ENCODE measurements at regions not wholly inside any gene's neighbourhood (a gene's known extent, or its start where the extent isn't known, plus 50 kb on each side); places are given as distances from the start of the nearest gene placed in this dataset.
"Not testable (repeated sequence)": the region's sequence is repeated elsewhere in the genome, so short reads cannot be mapped to it uniquely, and the experiment has no call there.

DNA sequence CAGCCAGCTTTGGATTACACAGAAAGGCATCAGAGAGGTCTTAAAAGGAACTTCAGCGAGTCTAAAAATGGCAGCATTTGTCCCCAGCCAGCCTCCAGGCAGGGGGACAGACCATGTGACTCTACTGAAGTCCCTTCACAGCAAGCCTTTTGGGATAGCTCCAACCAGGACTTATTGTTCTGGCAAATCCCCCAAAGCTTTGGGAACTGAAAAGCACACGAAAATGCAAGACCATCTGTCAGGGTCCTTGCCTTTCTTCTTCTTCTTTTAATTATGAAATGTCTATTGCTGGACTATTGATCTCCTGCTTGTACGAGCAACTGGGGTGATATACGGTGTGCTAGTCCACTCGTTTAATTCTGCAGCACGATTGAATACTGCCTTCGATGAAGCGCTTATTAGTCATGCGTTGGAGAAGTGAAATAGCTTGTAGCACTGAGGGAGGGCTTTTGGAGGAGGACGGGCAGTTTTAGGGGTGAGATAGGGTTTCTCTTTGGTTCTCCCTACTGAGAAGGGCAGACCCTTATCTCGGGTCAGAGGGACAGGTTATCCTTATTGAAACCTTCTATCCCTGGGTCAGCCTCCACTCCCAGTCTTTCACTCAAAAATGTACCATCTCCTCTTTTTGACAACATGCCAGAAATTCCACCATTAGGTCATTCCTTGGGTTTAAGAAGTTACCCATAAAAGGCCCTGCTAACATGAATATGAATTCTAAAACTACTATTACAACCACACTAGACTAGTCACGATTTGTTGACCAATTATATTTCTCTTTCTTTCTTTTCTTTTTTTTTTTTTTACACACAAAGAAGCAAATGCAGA lies 416.4 kb downstream of the MIAT start:
- no peak for DNase-seq

DNA sequence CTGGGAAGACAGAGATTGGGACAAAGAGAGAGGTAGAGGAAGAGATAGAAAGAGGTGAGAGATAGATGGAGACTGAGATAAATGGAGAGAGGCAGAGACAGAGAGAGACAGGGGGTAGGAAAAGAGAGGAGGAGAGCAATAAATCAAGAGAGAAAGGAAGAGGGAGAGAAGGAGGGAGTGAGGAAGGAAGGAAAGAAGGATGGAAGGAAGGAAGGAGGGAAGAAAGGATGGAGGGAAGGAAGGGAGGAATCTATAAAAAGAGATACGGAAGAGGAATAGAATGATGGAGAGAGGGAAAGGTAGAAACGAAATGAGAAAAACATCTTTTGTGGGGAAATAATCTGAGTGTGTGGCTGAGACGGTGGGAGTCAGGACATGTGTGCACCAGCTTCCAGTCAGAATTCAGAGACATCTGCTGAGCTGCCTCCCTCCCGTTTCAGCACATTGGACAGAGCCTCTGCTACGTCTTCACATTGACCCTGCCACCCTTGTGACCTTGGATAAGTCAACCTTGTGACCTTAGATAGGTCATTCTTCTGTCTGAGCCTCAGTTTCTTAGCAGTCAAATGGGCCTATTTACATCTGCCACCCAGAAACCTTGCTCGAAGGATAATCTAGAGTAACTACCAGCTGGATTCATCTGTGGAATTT lies 417.8 kb downstream of the MIAT start:
- DNase-seq, result no peak

DNA sequence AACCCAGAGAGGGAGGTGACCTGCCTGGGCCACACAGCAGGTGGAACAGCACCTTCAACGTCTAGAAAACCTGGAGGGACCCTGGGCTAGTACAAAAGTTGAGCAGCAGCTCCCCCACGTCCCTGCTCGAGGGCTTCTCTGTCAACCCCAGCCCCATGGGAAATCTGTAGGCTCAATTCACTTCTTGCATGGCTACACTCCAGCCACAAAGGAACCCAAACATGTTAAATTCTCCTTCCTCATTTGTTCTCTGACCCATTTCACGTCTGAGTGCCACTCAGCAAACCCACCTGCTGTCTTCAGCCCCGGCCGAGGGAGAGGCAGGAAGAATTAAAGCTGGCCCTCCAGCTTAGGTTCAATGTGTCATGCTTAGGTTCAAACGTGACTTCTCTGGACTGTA lies 418.5 kb downstream of the MIAT start:
- DNase-seq, result no peak

DNA sequence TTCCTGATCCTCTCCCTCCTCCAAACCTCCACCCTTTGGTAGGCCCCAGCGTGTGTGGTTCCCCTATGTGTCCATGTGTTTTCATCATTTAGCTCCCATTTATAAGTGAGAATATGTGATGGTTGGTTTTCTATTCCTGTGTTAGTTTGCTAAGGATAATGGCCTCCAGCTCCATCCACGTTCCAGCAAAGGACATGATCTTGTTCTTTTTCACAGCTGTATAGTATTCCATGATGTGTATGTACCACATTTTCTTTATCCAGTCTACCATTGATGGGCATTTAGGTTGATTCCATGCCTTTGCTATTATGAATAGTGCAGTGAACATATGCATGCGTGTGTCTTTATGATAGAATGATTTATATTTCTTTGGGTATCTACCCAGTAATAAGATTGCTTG lies 420.7 kb downstream of the MIAT start:
- not testable (repeated sequence) for DNase-seq

DNA sequence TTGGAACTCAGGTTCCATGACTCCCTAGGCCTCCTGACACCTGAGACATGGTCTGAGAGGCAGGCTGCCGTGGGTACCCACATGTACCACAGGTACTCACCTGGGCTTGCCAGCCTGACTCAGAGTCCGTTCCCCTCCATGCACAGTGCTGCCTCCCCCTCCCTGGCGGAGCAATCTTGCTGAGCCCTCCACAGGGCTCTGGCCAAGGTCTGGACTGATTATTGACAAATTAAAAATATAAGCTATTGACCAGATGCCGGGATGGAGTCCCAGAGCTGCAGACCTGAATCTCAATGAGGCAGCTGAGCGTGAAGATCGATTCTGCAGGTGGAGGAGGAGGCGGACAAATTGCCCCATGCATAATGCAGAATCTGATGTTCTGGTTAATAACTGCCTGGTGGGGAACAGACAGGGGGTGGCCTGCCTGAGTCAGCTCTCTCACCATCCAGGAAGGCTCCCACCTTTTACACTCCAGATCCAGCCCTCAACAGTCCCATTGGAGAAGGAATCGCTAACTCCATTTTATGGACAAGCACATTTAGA lies 422.7 kb downstream of the MIAT start:
- no peak for DNase-seq

DNA sequence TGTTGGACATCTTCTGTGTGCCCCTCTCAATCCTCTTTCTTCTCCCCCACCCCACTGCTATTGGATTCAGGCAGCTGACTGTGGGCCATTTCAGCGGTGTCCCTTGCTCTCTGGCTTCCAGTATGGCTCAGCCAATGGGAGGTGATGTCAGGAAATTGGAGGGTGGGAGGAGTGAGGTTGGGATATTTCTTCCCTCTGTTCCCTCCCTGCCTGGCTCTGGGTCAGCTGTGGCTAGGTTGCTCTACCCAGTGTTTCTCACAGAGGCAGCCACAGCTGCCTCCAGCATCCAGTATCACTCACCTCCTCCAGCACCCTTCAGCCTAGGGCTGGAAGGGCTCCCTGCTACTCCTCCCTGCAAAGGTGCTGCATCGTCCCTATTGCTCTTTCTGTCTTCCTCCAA lies 423.5 kb downstream of the MIAT start:
- no peak for DNase-seq

DNA sequence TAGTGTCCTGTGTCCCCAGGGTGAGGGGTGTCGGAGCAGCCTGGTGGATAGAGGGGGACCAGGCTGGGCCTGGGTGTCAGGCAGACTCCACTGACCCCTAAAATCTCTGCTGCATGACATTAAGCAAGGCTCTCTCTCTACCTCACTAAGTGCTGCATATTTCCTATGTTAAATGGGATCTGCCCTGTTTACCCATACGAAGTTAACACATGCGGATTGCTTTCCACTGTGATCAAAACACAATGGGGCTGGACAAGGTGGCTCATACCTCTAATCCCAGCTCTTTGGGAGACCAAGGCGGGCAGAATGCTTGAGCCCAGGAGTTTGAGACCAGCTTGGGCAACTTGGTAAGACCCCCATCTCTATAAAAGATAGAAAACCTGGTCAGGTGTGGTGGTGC lies 426.2 kb downstream of the MIAT start:
- DNase-seq, result no peak

DNA sequence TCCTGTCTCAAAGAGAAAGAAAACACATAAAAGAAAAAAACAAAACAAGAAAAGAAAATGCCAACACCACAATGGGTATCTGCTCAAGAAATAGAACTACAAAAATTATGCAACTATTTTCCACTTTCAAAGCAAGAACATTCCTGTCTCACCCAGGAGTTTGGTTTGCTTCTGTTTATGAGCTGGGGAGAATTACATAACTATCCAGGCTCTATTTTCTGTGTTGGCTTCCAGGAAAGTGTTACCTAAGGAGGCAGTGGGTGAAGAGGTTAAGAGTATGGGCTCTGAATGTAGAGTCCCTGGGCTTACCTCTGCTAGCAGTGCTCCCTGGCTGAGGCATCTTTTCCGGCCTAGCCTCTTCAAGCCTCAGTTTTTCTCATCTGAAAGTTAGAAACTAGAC lies 426.7 kb downstream of the MIAT start:
- DNase-seq, result no peak

DNA sequence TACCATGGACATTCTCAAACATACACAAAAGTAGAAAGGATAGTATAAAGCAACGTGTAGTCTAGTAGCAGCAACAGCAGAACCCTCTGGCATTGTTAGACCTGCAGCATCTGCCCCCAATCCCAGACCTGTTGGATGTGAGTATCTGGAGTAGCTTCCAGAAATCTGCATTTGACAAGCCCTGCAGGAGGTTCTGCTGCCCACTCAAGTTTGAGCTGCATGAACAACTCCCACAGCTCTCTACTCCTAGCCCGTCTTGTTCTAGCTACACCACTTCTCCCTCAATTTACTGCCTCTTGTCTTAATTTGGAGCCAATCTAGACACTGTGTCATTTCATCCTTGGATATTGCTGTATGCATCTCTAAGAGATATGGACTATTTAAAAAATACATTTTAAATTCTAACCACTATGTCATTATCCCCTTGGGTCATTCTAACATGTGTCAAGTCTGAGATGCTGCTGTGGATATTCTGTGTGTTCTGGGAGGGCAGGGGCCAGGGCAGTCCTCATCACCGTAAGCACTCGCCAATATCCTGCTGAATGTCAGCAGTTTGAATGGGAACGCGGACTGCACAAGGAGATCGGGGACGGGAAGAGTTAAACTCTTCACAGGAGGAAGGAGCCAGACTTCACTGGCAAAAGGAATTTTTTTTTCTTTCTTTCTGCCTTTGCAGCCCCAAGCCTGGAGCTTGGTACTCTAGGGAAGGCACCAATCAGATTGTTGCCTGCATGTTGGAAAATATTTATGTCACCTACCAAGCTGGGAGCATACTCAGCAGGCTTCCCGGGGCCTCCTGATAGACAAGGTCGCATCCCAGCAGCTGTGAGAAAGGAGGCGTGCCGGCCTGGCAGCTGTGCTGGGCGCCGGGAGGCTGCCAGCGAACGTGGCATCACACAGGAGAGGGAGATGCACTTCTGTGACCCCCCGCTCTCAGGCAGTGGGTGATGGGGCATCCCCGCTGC lies 429.0 kb downstream of the MIAT start:
- DNase-seq, result no peak

DNA sequence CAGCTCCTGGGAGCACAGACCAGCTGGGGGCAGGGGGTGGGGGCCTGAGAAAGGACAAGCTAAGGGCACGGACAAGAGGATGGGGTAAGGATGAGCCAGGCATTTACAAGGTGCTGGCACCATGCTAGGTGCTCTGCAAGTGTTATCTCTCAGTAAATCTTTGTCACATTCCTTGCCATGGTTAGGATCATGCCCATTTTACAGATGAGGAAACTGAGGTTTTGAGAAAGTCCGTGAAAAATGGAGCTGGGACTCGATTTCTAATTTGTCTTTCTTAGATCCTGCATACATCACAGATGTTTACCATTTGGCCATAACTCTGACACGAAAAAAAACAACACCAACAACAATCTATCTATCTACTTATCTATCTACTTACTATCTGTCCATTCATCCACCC lies 429.7 kb downstream of the MIAT start:
- no peak for DNase-seq

DNA sequence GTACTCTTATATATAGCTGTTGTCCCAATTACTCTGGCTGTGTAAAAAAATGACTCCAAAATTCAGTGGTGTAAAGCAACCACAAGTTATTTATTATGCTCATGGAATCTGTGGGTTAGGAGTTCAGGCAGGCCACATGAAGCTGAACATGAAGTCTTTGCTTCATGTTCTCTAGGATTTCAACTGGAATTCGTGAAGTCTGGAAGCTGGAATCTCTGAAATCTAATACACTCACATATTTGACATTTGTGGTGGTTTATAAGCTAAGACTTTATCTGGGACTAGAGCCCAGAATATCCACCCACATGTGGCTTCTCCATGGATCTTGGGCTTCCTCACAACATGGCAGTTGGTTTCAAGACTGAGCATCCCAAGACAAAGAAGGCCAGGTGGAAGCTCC lies 430.6 kb downstream of the MIAT start:
- no peak for DNase-seq

DNA sequence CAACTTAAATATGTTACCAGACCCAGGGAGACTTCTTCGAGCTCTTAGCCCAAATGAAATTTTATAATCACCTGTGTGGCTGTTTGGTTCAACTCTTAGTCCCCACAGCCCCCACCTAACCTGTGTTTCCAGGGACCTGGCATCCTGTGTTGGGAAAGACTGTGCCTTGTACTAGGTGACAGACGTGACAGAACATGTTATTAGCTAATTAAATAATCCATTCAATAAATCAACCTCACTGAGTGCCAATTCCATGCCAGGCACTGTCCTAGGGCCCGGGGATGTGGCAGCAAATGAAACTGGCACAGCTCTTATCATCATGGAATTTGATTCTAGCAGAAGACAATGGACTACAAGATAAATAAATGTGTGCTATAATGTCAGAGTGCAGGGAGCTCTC lies 431.9 kb downstream of the MIAT start:
- DNase-seq, result no peak

DNA sequence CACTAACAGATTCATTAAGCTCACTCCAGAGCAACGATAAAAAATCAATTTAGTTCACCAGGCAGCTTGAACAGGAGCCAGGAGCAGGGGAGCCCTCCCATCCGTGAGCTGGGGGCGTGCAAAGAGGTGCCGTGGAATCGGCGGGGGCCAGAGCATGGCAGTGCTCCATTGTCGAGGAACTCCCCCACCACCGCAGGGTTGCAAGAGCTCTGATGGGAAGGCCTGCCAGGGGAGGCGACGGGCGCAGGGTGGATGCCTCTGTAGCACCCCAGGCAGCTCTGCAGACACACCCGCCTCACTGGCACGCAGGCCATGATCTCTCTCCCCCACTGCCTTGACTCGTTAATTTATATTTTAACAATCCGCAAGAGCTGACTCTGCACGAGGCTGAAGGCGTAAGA lies 433.2 kb downstream of the MIAT start:
- no peak for DNase-seq

DNA sequence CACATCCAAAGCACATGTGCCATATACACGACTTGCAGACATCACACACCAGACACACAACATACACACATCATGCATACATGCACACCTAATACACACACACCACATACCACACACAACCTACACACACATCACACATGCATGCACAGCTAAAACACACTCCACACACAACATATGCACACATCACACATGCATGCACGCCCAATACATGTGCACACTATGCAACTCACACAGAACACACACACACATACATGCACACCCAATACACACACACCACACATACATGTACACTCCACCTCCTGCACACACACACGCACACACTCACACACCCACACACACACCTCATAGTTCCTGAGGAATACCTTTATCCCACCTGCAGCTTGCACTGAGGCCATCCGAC lies 436.0 kb downstream of the MIAT start:
- no peak for DNase-seq

DNA sequence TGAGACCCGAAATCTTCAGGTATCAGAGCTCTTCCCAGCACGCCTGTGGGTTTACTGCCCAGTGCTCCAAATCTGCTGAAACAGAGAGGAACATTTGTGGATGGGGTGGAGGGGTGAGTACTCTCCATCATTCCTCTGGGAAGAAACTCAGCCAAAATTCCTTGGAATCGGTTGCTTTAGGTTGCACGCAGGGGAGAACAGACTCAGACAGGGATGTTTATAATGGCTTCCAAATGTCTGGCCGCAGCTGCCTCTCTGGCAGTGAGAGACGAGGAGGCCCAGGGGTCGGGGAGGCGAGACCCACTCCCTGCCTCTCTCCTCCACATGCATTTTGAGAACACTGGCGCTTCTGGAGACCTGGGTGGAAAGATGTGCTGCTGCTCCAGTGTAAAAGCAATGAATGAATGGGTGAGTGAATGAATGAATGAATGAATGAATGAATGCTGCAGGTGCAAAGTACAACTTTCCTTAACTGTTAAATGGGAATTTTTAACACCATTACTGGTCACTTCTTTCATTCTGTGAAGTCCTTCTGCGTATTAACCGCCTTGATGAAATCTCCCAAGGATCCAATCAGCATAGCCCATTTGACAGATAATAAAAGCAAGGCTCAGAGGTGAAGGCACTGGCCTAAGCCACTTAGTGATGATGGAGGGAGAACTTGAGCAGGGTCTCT lies 437.4 kb downstream of the MIAT start:
- no peak for DNase-seq

DNA sequence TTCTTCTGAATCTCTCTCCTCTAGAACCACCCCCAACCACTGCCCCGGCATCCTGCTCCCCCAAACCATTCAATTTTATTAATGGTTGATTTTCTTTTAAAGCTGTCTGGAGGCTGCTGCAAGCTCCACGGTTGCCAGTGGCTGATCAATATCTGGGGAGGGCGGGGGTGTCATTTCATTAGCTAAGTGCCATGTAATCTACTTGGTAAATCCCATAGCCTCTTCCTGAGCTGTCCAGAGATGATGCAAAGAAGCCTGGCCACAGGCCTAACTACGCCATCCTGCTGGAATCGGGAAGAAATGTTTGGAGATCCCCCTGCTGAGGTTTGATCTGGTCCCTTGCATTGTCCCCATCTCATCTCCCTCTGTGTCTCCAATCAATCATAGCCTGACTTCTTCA lies 440.1 kb downstream of the MIAT start:
- no peak for DNase-seq

DNA sequence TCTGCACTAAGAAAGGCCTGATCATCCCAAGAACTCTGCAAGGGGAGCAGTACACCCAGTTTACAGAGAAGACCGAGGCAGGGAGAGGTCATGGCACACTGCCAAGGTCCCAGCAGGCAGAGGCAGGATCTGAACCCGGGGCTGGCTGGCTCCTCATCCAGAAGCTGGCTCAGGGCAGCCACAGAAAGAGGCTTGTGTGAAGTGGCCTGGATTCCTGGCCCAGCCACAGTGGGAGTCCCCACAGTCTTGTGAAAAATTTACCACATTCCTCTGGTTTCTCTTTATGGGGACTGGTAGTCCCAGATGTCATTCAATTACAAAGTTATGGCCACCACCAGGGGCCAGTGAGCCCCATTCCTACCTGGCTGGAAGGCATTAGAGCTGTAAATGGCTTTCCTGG lies 440.5 kb downstream of the MIAT start:
- no peak for DNase-seq

DNA sequence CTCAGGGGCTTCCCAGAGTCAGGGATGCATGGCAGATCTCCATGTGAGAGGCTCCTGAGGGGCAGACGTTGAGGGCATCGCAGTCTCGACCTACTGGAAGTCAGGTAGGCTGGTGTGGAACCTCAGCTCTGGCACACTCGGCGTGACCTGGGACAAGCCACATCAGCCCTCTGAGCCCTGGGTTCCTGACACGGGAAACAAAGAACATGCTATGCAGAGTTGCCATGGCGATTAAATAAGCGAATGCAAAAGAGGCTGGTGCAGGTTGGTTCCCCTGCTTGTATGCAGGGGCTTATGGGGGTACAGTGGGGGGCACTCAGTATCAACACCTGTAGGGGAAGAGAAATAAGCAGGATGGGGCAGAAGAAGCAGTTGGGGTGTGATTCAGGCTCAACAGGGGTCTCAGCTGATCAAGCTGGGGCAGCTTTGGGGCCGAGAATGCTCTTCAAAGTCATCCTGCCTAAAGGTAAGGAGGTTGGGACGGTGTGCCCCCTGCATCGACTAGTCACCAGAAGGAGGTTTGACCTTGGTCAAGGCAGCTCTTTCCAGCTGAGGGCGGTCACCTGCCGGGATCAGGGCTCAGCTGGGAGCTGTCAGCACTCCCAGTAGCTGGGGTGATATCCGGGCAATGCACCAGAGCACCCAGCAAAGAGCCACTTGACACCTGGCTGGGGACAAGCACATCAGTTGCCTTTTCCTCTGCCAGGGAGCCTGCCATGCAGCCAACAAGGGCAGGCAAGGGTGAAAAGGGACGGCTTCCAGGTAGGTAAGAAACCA lies 442.7 kb downstream of the MIAT start:
- DNase-seq, result no peak

DNA sequence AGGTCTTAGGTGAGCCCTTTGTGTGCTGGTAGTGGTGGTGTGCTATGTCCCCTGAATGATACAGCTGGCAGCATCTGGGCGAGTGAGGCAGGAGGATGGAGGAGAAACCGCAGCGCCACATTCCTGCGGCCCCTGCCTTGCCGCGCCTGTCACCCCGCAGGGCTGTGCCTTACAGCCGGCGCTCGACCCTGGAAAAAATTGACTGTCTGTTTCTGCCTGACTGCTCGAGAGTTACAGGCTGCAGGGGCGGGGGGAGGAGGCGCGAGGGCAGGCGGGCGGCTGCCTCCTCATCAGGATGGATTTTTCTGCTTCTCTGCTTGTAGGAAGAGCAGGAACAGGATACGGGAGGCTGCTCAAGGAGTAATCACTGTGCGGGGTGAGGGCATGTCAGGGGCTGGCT lies 443.4 kb downstream of the MIAT start:
- DNase-seq, result no peak

DNA sequence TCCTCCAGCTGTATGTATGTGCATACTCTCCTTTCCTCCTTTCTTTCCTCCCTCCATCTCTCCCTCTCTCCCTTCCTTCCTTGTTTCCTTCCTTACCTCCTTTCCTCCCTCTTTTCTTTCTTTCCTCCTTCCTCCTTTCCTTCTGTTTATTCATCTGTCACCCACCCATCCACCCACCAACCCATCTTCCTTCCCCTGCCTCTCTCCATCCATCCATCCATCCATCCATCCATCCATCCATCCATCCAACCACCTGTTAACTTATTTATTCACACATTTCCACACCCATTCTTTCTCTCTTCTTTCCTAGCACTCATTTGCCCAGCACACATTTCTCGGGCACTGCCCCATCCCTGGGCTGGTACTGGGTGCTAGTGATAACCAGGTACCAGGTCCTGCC lies 443.9 kb downstream of the MIAT start:
- no peak for DNase-seq

DNA sequence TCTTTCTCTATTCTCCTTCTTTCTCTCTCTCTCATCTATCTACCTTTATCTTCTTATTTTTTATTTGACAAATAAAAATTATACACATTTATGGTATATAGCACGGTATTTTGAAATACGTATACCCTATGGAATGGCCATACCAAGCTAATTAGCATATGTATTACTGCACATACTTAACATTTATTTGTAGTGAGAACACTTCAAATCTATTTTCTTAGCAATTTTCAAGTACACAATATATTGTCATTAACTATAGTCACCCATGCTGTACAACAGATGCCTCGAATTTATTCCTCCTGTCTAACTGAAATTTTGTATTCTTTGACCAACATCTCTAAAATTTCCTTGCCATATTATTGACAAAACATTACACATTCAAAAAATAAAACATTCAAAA lies 447.1 kb downstream of the MIAT start:
- no peak for DNase-seq
